ENCODE measurements at regions not wholly inside any gene's neighbourhood (a gene's known extent, or its start where the extent isn't known, plus 50 kb on each side); places are given as distances from the start of the nearest gene placed in this dataset.

- TF ChIP-seq, protein P1, sequence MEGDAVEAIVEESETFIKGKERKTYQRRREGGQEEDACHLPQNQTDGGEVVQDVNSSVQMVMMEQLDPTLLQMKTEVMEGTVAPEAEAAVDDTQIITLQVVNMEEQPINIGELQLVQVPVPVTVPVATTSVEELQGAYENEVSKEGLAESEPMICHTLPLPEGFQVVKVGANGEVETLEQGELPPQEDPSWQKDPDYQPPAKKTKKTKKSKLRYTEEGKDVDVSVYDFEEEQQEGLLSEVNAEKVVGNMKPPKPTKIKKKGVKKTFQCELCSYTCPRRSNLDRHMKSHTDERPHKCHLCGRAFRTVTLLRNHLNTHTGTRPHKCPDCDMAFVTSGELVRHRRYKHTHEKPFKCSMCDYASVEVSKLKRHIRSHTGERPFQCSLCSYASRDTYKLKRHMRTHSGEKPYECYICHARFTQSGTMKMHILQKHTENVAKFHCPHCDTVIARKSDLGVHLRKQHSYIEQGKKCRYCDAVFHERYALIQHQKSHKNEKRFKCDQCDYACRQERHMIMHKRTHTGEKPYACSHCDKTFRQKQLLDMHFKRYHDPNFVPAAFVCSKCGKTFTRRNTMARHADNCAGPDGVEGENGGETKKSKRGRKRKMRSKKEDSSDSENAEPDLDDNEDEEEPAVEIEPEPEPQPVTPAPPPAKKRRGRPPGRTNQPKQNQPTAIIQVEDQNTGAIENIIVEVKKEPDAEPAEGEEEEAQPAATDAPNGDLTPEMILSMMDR (IDR thresholded peaks at IDR 0.05): no peak
- no peak for TF ChIP-seq POLR2A (IDR thresholded peaks at IDR 0.05)
- no peak for TF ChIP-seq POLR2AphosphoS5 (IDR thresholded peaks at IDR 0.05)
Observed at GRCh38 chr2:59930430-59930829, 623.0 kb downstream of the BCL11A start.
